GM12878 (cell line): ENCODE measurements at regions not wholly inside any gene's neighbourhood (a gene's known extent, or its start where the extent isn't known, plus 50 kb on each side); places are given as distances from the start of the nearest gene placed in this dataset.

Source experiments
- ATAC-seq: fragments of 200-7000 bp; cut with Tn5 transposase; 3 replicates; pipeline ENCODE4 v1.9.1; 2020; ENCODE audit warnings: mild to moderate bottlenecking, moderate library complexity
- BruUV-seq: library from RNA; stranded (reverse); fragments of 400-500 nt; replicated peaks from 2 replicates; lab custom pipeline; 2021; lab: Mats Ljungman, UMichigan
- CTCF ChIA-PET: fragments of 300-600 bp; sonication (Branson Sonifier 250); formaldehyde crosslinking; extraction: SDS; loops from one replicate; lab custom pipeline; 2021; ENCODE audit warnings: inconsistent platforms; lab: Yijun Ruan, JAX
- POLR2A ChIA-PET: fragments of 350-600 bp; formaldehyde crosslinking; extraction: SDS; loops from one replicate; lab custom pipeline; 2021; ENCODE audit warnings: inconsistent platforms; lab: Charles Lee
- RAD21 ChIA-PET: fragments of 300-600 bp; sonication (Branson Sonifier 250); formaldehyde crosslinking; loops from one replicate; lab custom pipeline; 2023; ENCODE audit warnings: antibody characterized with exemption; ENCODE audit not compliant: unreplicated experiment; lab: Charles Lee
- SMC1A ChIA-PET: fragments of 300-600 bp; sonication (Branson Sonifier 250); formaldehyde crosslinking; loops from one replicate; lab custom pipeline; 2023; ENCODE audit not compliant: unreplicated experiment, uncharacterized antibody; lab: Charles Lee
- DNase-seq: peaks from one replicate; pipeline ENCODE4 v3.0.0-alpha.2; 2011; ENCODE audit warnings: low read depth, low spot score
- FAIRE-seq: peaks from 3 replicates; lab custom pipeline; 2011; peaks lifted over from hg19 to GRCh38; lab: Jason Lieb, UNC
- H2AFZ ChIP-seq: 2 replicates; pipeline ENCODE4 v1.6.0; 2011; ENCODE audit warnings: low read depth, low read length, control low read depth; ENCODE audit not compliant: control insufficient read depth
- H3K27ac ChIP-seq: 2 replicates; pipeline ENCODE4 v1.5.1; 2011; ENCODE audit warnings: control low read depth; ENCODE audit not compliant: control insufficient read depth, insufficient read depth
- H3K27me3 ChIP-seq, 2 experiments: replicated peaks in 1 of 2; 2 replicates each; pipeline versions ENCODE4 v1.6.0 to v1.6.1; 2011; ENCODE audit warnings: low read length in 1 of 2; ENCODE audit not compliant: control insufficient read depth in 2 of 2, insufficient read depth in 2 of 2
- H3K36me3 ChIP-seq, 2 experiments: 2 replicates each; pipeline ENCODE4 v1.5.1; 2011; ENCODE audit warnings: low read length in 1 of 2; ENCODE audit not compliant: control insufficient read depth in 2 of 2, insufficient read depth in 2 of 2
- H3K4me1 ChIP-seq: 2 replicates; pipeline ENCODE4 v1.6.1; 2011; ENCODE audit warnings: mild to moderate bottlenecking, low read length, moderate library complexity, mixed read lengths; ENCODE audit not compliant: control insufficient read depth, insufficient read depth
- H3K4me2 ChIP-seq: 2 replicates; pipeline ENCODE4 v1.6.0; 2011; ENCODE audit warnings: control low read depth; ENCODE audit not compliant: control insufficient read depth, insufficient read depth
- H3K4me3 ChIP-seq: fragments of 200-600 bp; sonication (generic); 2 replicates; pipeline ENCODE4 v1.5.1; 2016
- H3K79me2 ChIP-seq: 2 replicates; pipeline ENCODE4 v1.6.0; 2011; ENCODE audit warnings: low read length; ENCODE audit not compliant: control insufficient read depth, insufficient read depth
- H3K9ac ChIP-seq: 2 replicates; pipeline ENCODE4 v1.8.0; 2011; ENCODE audit warnings: low read length, control low read depth, mixed read lengths; ENCODE audit not compliant: control insufficient read depth, insufficient read depth
- H3K9me3 ChIP-seq: replicated peaks from 3 replicates; pipeline ENCODE4 v1.5.1; 2011; ENCODE audit warnings: mild to moderate bottlenecking, low read length; ENCODE audit not compliant: control insufficient read depth, insufficient read depth
- H4K20me1 ChIP-seq: 2 replicates; pipeline ENCODE4 v1.6.0; 2011; ENCODE audit not compliant: control insufficient read depth, insufficient read depth
- FOXK2 ChIP-seq: fragments of 450-650 bp; IDR thresholded peaks from 2 replicates; pipeline ENCODE4 v1.6.1; 2017; ENCODE audit warnings: mild to moderate bottlenecking, moderate library complexity
- IKZF1 ChIP-seq: fragments of 450-650 bp; conservative IDR thresholded peaks from 2 replicates; pipeline ENCODE4 v1.6.1; 2017; ENCODE audit warnings: antibody characterized with exemption, mild to moderate bottlenecking
- PKNOX1 ChIP-seq: fragments of 450-650 bp; IDR thresholded peaks from 2 replicates; pipeline ENCODE4 v1.6.1; 2016; ENCODE audit warnings: mild to moderate bottlenecking
- RELB ChIP-seq: fragments of 450-650 bp; IDR thresholded peaks from 2 replicates; pipeline ENCODE4 v1.6.1; 2017; ENCODE audit warnings: low read depth, mild to moderate bottlenecking, moderate library complexity
- SREBF1 ChIP-seq: IDR thresholded peaks from 2 replicates; pipeline ENCODE4 v1.6.1; 2012; ENCODE audit warnings: mild to moderate bottlenecking, low read length
- STAT1 ChIP-seq: fragments of 450-650 bp; conservative IDR thresholded peaks from 2 replicates; pipeline ENCODE4 v1.6.1; 2014; ENCODE audit warnings: antibody characterized with exemption, mild to moderate bottlenecking
- WRNIP1 ChIP-seq: IDR thresholded peaks from 2 replicates; pipeline ENCODE4 v1.6.1; 2011; ENCODE audit warnings: low read depth, low read length, improper control_type of control experiment, borderline replicate concordance
- ZBTB33 ChIP-seq: fragments of 450-650 bp; IDR thresholded peaks from 2 replicates; pipeline ENCODE4 v1.6.1; 2017; ENCODE audit warnings: mild to moderate bottlenecking
- ZNF384 ChIP-seq: IDR thresholded peaks from 2 replicates; pipeline ENCODE4 v1.6.1; 2012; ENCODE audit warnings: low read depth, mild to moderate bottlenecking, low read length, improper control_type of control experiment, borderline replicate concordance
- WGBS: methylation state at CpG from one replicate; pipeline ENCODE4 v1.1.6; 2016; ENCODE audit warnings: low lambda C conversion rate; ENCODE audit not compliant: insufficient replicate concordance, insufficient coverage; ENCODE audit errors: missing lambda C conversion rate; 5-methylcytosine and 5-hydroxymethylcytosine counted together
- in situ Hi-C: fragments of 300-500 bp; cut with MboI; formaldehyde crosslinking; loops from 9 replicates; pipeline ENCODE4 v1.14.3; 2018; ENCODE audit warnings: mixed read lengths
- intact Hi-C: fragments of 100-400 bp; cut with micrococcal nuclease; formaldehyde crosslinking; loops from one replicate; pipeline ENCODE4 v1.14.2; 2022; ENCODE audit not compliant: unreplicated experiment
- TF ChIP-seq, protein P1 (sequence below): fragments of 450-650 bp; IDR thresholded peaks from 2 replicates; pipeline ENCODE4 v1.6.1; 2018; ENCODE audit warnings: mild to moderate bottlenecking, low read depth, moderate library complexity; ENCODE audit not compliant: partially characterized antibody
- TF ChIP-seq, protein P2 (sequence below): IDR thresholded peaks from 2 replicates; pipeline ENCODE4 v1.6.1; 2012; ENCODE audit warnings: low read length, inconsistent platforms

DNA sequence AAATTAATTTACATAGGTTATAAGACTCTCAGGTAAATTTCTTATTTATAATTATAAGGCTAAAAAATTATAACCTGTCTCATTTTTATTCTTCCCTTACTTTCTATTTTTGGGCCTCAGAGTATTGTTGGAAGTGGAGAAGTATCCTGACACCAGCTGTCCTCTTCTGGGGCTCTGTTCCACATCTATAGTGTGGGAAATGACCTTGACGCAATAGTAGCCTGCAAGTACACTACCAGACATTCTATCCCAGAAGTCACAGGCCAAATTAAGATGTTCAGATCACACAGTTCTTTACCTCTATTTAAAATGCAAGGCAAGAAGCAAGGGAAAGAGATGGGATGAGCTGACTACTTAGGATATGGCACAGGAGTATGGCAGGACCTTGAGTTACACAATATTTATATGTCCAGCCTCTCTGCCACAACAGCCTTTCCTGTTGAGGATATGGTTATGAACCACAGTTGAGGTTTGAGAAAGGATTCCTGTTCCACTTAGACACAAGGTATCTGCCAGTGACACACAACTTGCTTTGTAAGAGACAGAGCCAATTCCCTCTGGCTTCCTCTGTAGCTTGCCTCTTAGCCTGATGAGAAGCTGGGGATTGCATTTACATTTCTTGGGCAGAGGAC, 158.0 kb upstream of the IL12A start:
- in situ Hi-C loops, result no loop called here
- POLR2A ChIA-PET, result no interaction called here
- Histone ChIP-seq H3K9ac (no peak overlapping the region), H4K20me1 (no peaks in the 10 kb centered on the region), H2AFZ (no peak overlapping the region), H3K36me3 (no peaks in the 10 kb centered on the region), H3K79me2 (no peaks in the 10 kb centered on the region), H3K4me1 (peaks cover 13% of the 10 kb centered on the region), H3K27me3 (no peaks in the 10 kb centered on the region), H3K4me3 (no peak overlapping the region), H3K4me2 (no peak overlapping the region), H3K27ac (no peak overlapping the region), H3K9me3 (no peaks in the 10 kb centered on the region)
- ATAC-seq (no peak), DNase-seq (no peak), FAIRE-seq (no peak)
- 95% methylated on average over 1 of the region's 1 CpG for WGBS
- CTCF ChIA-PET, result interaction anchor here (1.0 to 9.8 kb wide), 7 partner anchors 8 to 583 kb away, joined by 3 to 129 read pairs (median 4); no protein-coding TSS in a partner anchor
- SMC1A ChIA-PET, result interaction anchor here (1.0 to 4.0 kb wide), 7 partner anchors 9 to 175 kb away, joined by 3 to 43 read pairs (median 8); partner anchors contain the start of gene SCHIP1
- TF ChIP-seq SREBF1 (no peak), ZNF384 (no peak), FOXK2 (no peak), ZBTB33 (no peak), IKZF1 (no peak), STAT1 (no peak), WRNIP1 (no peak), PKNOX1 (no peak), RELB (no peak)
- TF ChIP-seq, protein P1, sequence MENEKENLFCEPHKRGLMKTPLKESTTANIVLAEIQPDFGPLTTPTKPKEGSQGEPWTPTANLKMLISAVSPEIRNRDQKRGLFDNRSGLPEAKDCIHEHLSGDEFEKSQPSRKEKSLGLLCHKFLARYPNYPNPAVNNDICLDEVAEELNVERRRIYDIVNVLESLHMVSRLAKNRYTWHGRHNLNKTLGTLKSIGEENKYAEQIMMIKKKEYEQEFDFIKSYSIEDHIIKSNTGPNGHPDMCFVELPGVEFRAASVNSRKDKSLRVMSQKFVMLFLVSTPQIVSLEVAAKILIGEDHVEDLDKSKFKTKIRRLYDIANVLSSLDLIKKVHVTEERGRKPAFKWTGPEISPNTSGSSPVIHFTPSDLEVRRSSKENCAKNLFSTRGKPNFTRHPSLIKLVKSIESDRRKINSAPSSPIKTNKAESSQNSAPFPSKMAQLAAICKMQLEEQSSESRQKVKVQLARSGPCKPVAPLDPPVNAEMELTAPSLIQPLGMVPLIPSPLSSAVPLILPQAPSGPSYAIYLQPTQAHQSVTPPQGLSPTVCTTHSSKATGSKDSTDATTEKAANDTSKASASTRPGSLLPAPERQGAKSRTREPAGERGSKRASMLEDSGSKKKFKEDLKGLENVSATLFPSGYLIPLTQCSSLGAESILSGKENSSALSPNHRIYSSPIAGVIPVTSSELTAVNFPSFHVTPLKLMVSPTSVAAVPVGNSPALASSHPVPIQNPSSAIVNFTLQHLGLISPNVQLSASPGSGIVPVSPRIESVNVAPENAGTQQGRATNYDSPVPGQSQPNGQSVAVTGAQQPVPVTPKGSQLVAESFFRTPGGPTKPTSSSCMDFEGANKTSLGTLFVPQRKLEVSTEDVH, result no peak
- TF ChIP-seq, protein P2, sequence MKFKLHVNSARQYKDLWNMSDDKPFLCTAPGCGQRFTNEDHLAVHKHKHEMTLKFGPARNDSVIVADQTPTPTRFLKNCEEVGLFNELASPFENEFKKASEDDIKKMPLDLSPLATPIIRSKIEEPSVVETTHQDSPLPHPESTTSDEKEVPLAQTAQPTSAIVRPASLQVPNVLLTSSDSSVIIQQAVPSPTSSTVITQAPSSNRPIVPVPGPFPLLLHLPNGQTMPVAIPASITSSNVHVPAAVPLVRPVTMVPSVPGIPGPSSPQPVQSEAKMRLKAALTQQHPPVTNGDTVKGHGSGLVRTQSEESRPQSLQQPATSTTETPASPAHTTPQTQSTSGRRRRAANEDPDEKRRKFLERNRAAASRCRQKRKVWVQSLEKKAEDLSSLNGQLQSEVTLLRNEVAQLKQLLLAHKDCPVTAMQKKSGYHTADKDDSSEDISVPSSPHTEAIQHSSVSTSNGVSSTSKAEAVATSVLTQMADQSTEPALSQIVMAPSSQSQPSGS, result no peak
- intact Hi-C loops, result no loop called here
- RAD21 ChIA-PET, result interaction anchor here (5.0 kb wide), 1 partner anchor 175 kb away, joined by 29 read pairs; no protein-coding TSS in a partner anchor
- no TSS peak for BruUV-seq
